HG02943 (cell line): ENCODE measurements at regions not wholly inside any gene's neighbourhood (a gene's known extent, or its start where the extent isn't known, plus 50 kb on each side); places are given as distances from the start of the nearest gene placed in this dataset.

Experiments used
- ATAC-seq: cut with Tn5 transposase; IDR thresholded peaks from one replicate; pipeline ENCODE4 v1.9.1; 2021; ENCODE audit warnings: mild to moderate bottlenecking, low read depth, moderate library complexity; ENCODE audit not compliant: unreplicated experiment

- ATAC-seq = no peak
Measured at GRCh38 chr3:34008836-34009809, 210.7 kb downstream of the PDCD6IP start.

DNA sequence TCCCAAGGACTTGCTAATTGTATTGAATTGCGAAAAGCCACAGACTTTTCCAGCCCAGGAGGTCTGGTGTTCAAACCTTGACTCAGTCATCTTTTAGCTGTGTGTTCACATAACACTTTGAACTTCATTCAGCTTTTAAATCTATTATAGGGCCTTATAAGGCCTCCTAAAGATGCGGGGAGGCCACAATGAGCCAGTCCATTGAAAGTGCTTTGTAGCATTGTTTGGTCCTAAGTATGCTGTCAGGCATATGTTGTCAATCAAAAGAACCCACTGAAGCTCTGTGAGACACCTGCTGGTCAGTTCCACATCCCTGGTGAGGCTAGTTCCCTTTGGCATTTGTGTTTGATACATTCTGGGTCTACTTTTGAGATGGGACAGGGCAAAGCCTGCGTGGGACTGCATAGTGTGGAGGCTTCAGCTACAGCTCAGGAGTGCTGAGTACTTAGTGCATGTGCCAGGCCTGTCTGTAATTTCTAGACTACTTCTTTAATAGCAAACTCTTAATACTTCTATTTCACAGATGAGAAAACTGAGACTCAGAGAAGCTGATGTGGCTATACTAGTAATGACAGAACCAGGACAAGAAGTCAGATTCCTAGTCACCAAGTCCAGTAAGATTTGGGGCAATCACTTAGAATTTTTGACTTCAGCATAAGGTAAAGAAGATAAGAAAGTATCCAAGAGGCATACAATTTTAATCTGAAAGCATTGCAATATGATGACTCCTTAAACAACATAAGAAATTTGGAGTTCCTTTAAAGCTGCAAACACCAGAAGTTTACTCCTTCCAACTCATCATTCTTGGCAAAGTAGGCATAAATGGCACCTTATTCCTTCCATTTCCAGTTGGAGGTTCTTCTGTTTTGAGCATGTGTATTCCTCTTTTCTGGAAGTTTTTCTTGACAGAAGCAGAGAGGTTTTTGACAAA lies 213.0 kb downstream of the PDCD6IP start:
- no peak for ATAC-seq

DNA sequence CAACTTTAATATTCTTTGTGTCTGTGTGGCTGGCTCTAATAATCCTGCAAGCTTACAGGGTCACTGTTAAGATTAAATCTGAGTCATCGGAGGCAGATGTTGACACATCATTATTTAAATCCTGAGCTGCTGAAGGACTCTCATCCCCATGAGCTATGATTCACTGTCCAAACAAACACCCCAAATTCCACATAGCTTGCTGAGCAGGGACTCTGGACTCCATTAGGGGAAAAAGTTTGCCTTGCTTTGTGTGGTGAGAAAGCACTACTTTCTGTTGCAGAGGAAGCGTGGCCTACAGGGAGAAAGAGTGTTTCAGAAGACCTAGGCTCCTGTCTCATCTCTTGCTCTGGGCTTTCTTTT lies 213.7 kb downstream of the PDCD6IP start:
- no peak for ATAC-seq

DNA sequence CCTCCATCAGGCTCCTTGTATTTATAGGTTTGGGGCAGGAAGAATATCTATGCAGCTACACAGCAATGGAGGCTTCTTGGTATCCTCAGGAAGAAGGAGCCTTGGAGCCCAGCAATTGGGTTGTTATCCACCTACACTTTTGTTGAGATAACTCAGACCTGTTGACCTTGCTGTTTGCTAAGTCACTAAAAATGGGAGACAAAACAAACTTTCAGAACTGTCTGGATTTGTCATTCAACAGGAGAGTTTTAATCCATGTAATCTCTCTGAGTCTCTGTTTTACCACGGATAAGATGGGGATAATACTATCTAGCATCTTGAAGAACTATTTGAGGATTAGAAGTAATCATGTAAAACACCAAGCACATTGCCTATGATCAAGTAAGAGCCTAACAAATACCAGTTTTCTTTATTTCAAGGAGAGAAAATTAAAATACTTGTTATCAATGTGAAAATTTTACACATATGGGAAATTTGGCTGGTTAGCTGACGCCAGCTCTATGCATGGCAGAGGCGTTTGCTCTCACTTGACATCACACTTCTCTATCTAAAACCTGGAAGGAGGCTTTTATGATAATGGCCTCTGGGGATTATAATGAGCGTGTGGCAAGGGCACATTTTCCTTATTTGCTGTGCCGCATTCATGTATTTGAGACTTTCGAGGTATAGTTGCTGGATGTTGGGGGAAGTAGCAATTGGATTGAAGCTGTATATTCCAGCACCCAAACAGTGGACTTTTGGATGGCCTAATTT lies 215.6 kb downstream of the PDCD6IP start:
- no peak for ATAC-seq

DNA sequence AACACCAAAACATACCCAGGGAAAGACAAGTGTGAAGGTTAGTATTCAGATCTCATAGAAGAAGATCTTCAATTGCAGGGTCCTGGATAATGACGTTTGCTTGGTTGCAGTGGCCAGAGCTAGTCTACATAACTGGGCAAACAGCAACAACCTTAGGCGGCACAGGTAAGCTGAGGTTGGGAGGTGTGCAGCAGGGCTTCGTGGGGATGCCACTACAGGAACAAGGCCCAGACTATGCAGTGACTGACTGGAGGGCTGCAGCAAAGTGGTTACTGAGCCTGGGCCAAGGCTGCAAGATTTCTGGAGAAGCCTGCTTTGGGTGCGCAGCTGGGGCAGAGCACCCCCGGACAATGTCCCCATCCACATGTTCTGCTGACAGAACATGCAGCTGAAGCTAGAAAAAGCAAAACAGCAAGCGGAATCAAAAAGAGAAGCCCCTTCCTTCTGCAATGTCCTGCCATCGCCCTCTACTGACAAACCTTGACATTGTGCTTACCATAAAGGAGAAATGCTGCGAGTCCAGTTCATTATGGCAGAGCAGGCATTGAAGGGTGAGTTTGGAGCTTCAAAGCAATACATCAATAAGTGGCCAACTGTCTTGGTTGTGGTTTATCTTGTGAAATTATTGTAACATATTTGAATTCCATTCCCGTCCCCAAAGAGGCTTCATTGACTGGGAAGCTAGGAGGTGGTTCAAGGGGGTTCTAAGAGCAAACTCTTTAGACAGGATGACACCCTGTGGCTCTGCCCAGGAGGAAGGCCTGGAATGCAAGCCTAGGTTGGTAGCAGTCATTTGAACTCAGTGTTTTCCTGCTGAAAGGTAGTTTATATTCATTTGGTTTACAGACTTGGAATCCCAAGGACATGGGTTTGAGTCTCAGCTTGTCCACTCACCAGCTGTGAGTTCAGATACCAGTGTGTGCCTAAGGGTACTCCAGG lies 217.0 kb downstream of the PDCD6IP start:
- ATAC-seq = no peak

GRCh38 chr3:34016925-34017587 lies 218.6 kb downstream of the PDCD6IP start:
- no peak for ATAC-seq

DNA sequence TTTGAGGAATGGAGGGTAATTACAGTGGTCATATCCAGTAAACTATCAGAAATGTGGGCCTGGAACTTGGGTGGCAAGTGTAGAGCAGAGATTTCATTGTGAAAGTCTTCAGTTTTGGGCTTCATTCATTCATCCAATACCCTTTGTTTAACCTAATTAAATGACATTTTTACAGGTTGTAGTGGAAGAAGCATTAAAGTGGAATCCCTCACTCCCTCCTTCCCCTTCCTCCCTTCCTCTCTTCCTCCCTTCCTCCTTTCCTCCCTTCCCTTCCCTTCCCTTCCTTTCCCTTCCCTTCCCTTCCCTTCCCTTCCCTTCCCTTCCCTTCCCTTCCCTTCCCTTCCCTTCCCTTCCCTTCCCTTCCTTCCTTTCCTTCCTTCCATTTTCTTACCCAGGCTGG lies 219.3 kb downstream of the PDCD6IP start:
- no peak for ATAC-seq

- no peak for ATAC-seq
Measured at GRCh38 chr3:34019158-34019557, 220.7 kb downstream of the PDCD6IP start.

GRCh38 chr3:34020170-34020569 lies 221.7 kb downstream of the PDCD6IP start:
- ATAC-seq = no peak

- ATAC-seq = no peak
Measured at GRCh38 chr3:34020726-34021680, 222.6 kb downstream of the PDCD6IP start.

- no peak for ATAC-seq
Measured at GRCh38 chr3:34022147-34022546, 223.7 kb downstream of the PDCD6IP start.

DNA sequence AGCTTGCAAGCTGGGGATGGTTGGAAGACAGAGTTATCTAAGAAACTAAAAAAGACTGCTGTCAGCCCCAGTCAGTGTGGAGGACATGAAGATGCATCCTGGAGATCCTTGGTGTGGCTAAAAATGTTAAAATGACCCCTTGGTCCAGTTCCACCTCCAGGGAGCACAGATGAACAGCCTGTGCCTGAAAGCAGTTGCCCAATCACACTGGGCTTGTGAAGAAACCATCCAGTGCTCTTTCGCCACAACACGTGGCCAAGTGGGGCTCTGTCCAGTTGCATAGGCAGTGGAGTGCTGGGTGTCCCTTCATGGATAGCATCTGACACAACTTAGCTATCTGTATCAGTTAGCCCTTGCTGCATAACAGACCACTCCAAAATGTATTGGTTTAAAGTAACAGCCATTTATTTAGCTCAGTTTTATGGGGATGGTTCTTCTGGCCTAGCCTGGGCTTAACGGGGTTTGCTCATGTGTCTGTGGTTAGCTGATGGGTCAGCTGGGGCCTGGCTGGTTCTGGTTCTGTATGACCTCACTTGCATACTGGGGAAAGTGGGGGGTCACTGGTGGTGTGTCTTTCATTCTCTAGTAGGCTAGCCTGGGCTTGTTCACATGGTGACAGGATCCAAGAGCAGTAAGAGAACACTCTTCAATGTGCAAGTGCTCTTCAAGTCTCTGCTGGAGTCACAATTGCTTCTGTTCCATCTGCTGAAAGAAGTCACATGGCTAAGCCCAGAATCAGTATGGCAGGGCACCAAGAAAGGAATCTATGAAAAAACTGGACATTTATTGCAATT lies 226.2 kb downstream of the PDCD6IP start:
- ATAC-seq = no peak

- ATAC-seq = no peak
Measured at GRCh38 chr3:34033839-34034238, 235.4 kb downstream of the PDCD6IP start.

- ATAC-seq = no peak
Measured at GRCh38 chr3:34034840-34035239, 236.4 kb downstream of the PDCD6IP start.

DNA sequence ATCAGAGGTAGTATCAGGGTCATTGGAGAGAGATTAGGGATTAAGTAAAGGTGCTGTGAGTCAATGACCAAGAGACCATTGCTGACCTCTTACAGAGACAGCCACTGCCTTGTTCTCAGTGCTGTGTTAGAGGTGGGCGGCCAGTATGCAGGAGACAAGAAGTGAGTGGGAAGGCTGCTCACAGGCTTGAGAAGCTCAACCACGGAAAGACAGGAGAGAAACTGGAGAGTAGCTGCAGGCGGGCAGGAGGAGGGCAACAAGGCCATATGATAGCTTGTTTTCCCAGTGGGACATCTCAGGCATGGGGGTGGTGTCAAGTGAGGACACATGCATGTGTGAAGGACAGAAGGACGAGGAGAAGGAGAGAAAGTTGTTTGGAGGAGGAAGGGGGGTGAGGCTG lies 237.3 kb downstream of the PDCD6IP start:
- no peak for ATAC-seq

DNA sequence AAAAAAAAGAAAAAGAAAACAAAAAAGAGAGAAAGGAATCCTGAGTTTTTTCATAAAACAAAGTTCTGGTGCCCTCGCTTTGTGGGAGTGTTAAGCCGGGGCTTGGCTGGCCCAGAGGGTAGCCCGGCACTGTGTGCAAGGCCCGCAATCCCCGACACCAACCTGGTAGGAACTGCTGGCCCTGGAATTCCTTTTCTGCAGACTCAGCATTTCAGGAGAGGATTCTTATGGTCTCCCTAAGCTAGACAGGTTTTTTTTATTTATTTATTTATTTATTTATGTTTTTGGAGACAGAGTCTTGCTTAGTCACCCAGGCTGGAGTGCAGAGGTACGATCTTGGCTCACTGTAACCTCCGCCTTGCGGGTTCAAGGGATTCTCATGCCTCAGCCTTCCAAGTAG lies 238.8 kb downstream of the PDCD6IP start:
- no peak for ATAC-seq

- ATAC-seq = no peak
Measured at GRCh38 chr3:34038131-34038530, 239.7 kb downstream of the PDCD6IP start.
